OCI-LY7 (cell line): ENCODE measurements at regions not wholly inside any gene's neighbourhood (a gene's known extent, or its start where the extent isn't known, plus 50 kb on each side); places are given as distances from the start of the nearest gene placed in this dataset.

ENCODE experiments used
- EZH2phosphoT487 ChIP-seq: fragments of 200-600 bp; sonication (generic); IDR thresholded peaks from 2 replicates; pipeline ENCODE4 v1.6.1; 2018; ENCODE audit warnings: low read depth, borderline replicate concordance, mild to moderate bottlenecking, mixed run types, antibody characterized with exemption, low read length, moderate library complexity, mixed read lengths
- TF ChIP-seq, protein P1 (sequence below): fragments of 200-600 bp; sonication (generic); conservative IDR thresholded peaks from 2 replicates; pipeline ENCODE4 v1.5.1; 2014; ENCODE audit warnings: mild to moderate bottlenecking, antibody characterized with exemption, low read length, moderate library complexity, mixed read lengths

DNA sequence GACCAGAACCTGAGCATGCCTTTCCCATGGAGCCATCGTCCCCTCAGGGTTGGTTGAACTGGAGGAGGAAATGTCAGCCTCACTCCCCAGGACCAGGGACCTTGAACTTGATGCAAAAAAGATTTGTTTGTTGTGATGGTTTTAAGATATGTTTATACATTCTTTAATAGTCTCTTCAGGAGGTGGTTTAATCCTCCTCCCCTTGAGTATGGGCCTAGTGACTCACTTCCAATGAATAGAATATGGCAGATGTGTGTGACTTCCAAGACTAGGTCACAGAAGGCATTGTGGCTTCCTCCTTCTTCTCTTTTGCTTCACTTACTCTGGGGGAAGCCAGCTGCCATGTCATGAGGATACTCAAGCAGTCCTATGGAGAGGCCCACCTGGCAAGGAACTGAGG is 81.7 kb upstream of the WNT4 start:
- TF ChIP-seq, protein P1, sequence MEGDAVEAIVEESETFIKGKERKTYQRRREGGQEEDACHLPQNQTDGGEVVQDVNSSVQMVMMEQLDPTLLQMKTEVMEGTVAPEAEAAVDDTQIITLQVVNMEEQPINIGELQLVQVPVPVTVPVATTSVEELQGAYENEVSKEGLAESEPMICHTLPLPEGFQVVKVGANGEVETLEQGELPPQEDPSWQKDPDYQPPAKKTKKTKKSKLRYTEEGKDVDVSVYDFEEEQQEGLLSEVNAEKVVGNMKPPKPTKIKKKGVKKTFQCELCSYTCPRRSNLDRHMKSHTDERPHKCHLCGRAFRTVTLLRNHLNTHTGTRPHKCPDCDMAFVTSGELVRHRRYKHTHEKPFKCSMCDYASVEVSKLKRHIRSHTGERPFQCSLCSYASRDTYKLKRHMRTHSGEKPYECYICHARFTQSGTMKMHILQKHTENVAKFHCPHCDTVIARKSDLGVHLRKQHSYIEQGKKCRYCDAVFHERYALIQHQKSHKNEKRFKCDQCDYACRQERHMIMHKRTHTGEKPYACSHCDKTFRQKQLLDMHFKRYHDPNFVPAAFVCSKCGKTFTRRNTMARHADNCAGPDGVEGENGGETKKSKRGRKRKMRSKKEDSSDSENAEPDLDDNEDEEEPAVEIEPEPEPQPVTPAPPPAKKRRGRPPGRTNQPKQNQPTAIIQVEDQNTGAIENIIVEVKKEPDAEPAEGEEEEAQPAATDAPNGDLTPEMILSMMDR = no peak
- TF ChIP-seq EZH2phosphoT487 = no peak
